Loucy (cell line): ENCODE measurements at regions not wholly inside any gene's neighbourhood (a gene's known extent, or its start where the extent isn't known, plus 50 kb on each side); places are given as distances from the start of the nearest gene placed in this dataset.

ENCODE experiments used
- EZH2phosphoT487 ChIP-seq: fragments of 200-600 bp; IDR thresholded peaks from 2 replicates; pipeline ENCODE4 v1.6.1; 2018; ENCODE audit warnings: antibody characterized with exemption, mild to moderate bottlenecking, moderate library complexity, borderline replicate concordance
- TF ChIP-seq, protein P1 (sequence below): fragments of 200-600 bp; sonication (generic); conservative IDR thresholded peaks from 2 replicates; pipeline ENCODE4 v1.5.1; 2014; ENCODE audit warnings: mild to moderate bottlenecking, antibody characterized with exemption, low read length

DNA sequence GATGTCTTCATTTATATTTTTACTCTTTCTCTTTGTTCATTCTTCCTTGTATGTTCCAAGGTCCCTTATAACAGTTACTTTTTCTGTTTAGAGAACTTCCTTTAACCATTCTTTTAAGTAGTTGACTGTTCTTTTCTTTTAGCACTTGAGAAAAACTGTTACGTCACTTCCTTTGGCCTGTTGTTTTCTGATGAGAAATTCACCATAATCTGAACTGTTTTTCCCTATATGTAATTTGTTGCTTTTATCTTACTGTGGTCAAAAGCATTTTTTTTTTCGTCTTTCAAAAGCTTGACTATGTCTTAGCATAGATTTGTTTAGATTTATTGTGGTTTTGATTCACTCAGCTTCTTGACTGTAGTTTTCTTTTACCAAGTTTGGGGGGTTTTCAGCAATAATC, 1660.3 kb upstream of the PCDH10 start:
- TF ChIP-seq, protein P1, sequence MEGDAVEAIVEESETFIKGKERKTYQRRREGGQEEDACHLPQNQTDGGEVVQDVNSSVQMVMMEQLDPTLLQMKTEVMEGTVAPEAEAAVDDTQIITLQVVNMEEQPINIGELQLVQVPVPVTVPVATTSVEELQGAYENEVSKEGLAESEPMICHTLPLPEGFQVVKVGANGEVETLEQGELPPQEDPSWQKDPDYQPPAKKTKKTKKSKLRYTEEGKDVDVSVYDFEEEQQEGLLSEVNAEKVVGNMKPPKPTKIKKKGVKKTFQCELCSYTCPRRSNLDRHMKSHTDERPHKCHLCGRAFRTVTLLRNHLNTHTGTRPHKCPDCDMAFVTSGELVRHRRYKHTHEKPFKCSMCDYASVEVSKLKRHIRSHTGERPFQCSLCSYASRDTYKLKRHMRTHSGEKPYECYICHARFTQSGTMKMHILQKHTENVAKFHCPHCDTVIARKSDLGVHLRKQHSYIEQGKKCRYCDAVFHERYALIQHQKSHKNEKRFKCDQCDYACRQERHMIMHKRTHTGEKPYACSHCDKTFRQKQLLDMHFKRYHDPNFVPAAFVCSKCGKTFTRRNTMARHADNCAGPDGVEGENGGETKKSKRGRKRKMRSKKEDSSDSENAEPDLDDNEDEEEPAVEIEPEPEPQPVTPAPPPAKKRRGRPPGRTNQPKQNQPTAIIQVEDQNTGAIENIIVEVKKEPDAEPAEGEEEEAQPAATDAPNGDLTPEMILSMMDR = no peak
- TF ChIP-seq EZH2phosphoT487 = no peak
